Kidney epithelial cell (primary cell): ENCODE measurements at regions not wholly inside any gene's neighbourhood (a gene's known extent, or its start where the extent isn't known, plus 50 kb on each side); places are given as distances from the start of the nearest gene placed in this dataset.

Experiments
- DNase-seq: peaks from one replicate; pipeline ENCODE4 v3.0.0-alpha.2; 2010; ENCODE audit warnings: low read depth
- H3K27me3 ChIP-seq: 2 replicates; pipeline ENCODE4 v1.6.0; 2011; ENCODE audit warnings: low read length; ENCODE audit not compliant: control insufficient read depth, insufficient read depth
- H3K36me3 ChIP-seq: 2 replicates; pipeline ENCODE4 v1.5.1; 2011; ENCODE audit warnings: low read length; ENCODE audit not compliant: control insufficient read depth, insufficient read depth
- H3K4me3 ChIP-seq: 2 replicates; pipeline ENCODE4 v1.5.1; 2011; ENCODE audit warnings: low read depth, mild to moderate bottlenecking, control low read depth, low read length
- CTCF ChIP-seq: IDR thresholded peaks from 2 replicates; pipeline ENCODE4 v1.5.1; 2011; ENCODE audit warnings: mild to moderate bottlenecking, moderate library complexity, low read length, control low read depth, inconsistent platforms; ENCODE audit not compliant: insufficient read depth, poor library complexity, severe bottlenecking

- no peak for DNase-seq
- no peak for TF ChIP-seq CTCF
- Histone ChIP-seq H3K36me3 (no peaks in the 10 kb centered on the region), H3K4me3 (no peak overlapping the region), H3K27me3 (no peaks in the 10 kb centered on the region)
Measured at GRCh38 chr5:53340956-53341750, 139.3 kb upstream of the FST start.

DNA sequence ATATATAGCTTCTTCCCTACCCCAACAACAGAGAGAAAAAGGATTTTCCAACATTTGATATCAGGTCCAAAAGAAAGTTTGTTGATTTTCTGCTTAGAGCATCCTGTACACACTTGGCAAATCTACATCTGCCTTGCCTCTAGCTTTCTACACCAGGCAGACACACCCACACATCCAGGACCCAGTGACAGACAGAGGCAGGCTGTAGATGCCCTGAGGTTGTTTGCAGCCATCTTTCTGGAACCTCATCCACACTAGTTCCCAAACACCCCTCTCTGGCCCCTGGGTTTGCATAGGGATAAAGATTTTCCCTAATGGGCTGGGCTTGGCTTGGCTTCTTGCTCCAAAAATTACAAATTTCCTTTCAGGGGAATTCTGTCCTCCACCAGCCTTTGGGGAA lies 138.2 kb upstream of the FST start:
- DNase-seq: no peak
- Histone ChIP-seq H3K27me3 (no peaks in the 10 kb centered on the region), H3K4me3 (no peak overlapping the region), H3K36me3 (no peaks in the 10 kb centered on the region)
- no peak for TF ChIP-seq CTCF

- Histone ChIP-seq H3K27me3 (no peaks in the 10 kb centered on the region), H3K4me3 (no peak overlapping the region), H3K36me3 (no peaks in the 10 kb centered on the region)
- no peak for DNase-seq
- no peak for TF ChIP-seq CTCF
Measured at GRCh38 chr5:53343187-53343586, 137.2 kb upstream of the FST start.

GRCh38 chr5:53350368-53350767 lies 130.1 kb upstream of the FST start:
- no peak for TF ChIP-seq CTCF
- DNase-seq: no peak
- no peak overlapping the region for H3K4me3 ChIP-seq
- H3K36me3 ChIP-seq: no peaks in the 10 kb centered on the region
- H3K27me3 ChIP-seq: no peaks in the 10 kb centered on the region

DNA sequence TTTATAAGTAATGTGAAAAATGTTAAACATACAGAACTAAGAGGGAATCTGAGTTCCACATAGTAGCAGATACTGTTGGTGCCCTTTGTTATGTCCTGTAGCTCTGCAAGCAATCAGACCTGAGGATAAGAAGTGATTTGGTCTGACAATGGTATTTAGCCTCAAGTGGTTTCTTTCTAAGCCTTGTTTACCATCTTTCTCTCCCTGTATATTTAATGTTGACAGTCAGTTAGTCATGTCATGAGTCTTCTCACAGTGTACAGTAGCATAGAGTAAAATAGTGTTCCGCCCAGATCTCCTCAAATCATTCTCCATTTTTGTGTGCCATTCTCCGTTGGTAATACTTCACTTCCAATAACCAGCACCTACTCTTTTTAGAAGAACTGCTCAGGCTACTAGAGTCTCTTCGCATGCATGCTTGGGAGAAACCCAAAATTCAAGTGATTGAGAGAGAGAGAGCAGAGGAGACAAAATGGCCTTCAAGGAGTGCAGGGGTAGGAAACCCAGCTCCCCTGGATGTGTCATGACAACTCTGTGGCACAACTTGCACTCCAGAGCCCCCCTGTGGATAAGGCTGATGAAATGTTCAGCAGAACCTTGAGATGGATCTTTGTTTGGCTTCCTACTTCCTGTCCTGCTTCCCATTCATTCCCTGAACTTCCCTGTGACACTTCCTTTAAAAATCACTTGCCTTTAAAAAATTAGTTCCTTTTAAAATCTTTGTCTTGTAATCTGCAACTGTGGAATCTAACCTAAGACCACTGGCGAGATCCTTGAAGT lies 129.2 kb upstream of the FST start:
- Histone ChIP-seq H3K4me3 (no peak overlapping the region), H3K27me3 (no peaks in the 10 kb centered on the region), H3K36me3 (no peaks in the 10 kb centered on the region)
- DNase-seq: no peak
- no peak for TF ChIP-seq CTCF
